ENCODE measurements at regions not wholly inside any gene's neighbourhood (a gene's known extent, or its start where the extent isn't known, plus 50 kb on each side); places are given as distances from the start of the nearest gene placed in this dataset.

- peaks cover 12% of the 10 kb centered on the region for H3K27me3 ChIP-seq (ENCODE audit: control insufficient read depth, low read length)
- peaks cover 7% of the 10 kb centered on the region; the same call in 1 of the 2 replicates for H3K9me3 ChIP-seq (ENCODE audit: control insufficient read depth, insufficient read depth, low read length)
- no peaks in the 10 kb centered on the region for H3K79me2 ChIP-seq (ENCODE audit: control insufficient read depth, low read length)
- H3K4me2 ChIP-seq (ENCODE audit: low read length) = no peak overlapping the region
- H3K36me3 ChIP-seq (ENCODE audit: control insufficient read depth, low read length) = no peaks in the 10 kb centered on the region
- no peak overlapping the region for H3K4me3 ChIP-seq (ENCODE audit: low read length)
- H3F3A ChIP-seq (ENCODE audit: control insufficient read depth, insufficient read depth) = no peaks in the 10 kb centered on the region
- H4K20me1 ChIP-seq (ENCODE audit: control insufficient read depth, insufficient read depth, low read depth, low read length) = no peaks in the 10 kb centered on the region
- TF ChIP-seq CTCF (IDR thresholded peaks at IDR 0.05; ENCODE audit: low read depth, low read length, poor library complexity, severe bottlenecking) (peak; percentile 85), EZH2phosphoT487 (IDR thresholded peaks at IDR 0.05; ENCODE audit: borderline replicate concordance, low read length) (no peak)
- H3K9me2 ChIP-seq (replicated peaks; ENCODE audit: control insufficient read depth, low read length) = no peaks in the 10 kb centered on the region
- H3K4me1 ChIP-seq (ENCODE audit: control insufficient read depth, low read length) = no peaks in the 10 kb centered on the region
- no peak overlapping the region for H3K27ac ChIP-seq (ENCODE audit: low read depth, low read length)
Measured at GRCh38 chr20:56995635-56996075, 270.8 kb downstream of the BMP7 start.

- no peak overlapping the region for H3K4me3 ChIP-seq (ENCODE audit: low read length)
- peaks cover 9% of the 10 kb centered on the region for H3K27me3 ChIP-seq (ENCODE audit: control insufficient read depth, low read length)
- H3K4me2 ChIP-seq (ENCODE audit: low read length) = no peak overlapping the region
- H3K4me1 ChIP-seq (ENCODE audit: control insufficient read depth, low read length) = no peaks in the 10 kb centered on the region
- H3K36me3 ChIP-seq (ENCODE audit: control insufficient read depth, low read length) = no peaks in the 10 kb centered on the region
- no peaks in the 10 kb centered on the region for H3K79me2 ChIP-seq (ENCODE audit: control insufficient read depth, low read length)
- no peaks in the 10 kb centered on the region for H3F3A ChIP-seq (ENCODE audit: control insufficient read depth, insufficient read depth)
- TF ChIP-seq CTCF (IDR thresholded peaks at IDR 0.05; ENCODE audit: low read depth, low read length, poor library complexity, severe bottlenecking) = no peak
- no peak for TF ChIP-seq EZH2phosphoT487 (IDR thresholded peaks at IDR 0.05; ENCODE audit: borderline replicate concordance, low read length)
- no peaks in the 10 kb centered on the region for H3K9me2 ChIP-seq (replicated peaks; ENCODE audit: control insufficient read depth, low read length)
- H4K20me1 ChIP-seq (ENCODE audit: control insufficient read depth, insufficient read depth, low read depth, low read length) = no peaks in the 10 kb centered on the region
- peaks cover 7% of the 10 kb centered on the region; the same call in 1 of the 2 replicates for H3K9me3 ChIP-seq (ENCODE audit: control insufficient read depth, insufficient read depth, low read length)
- H3K27ac ChIP-seq (ENCODE audit: low read depth, low read length) = no peak overlapping the region
Measured at GRCh38 chr20:56996533-56996932, 269.9 kb downstream of the BMP7 start.

- TF ChIP-seq EZH2phosphoT487 (IDR thresholded peaks at IDR 0.05; ENCODE audit: borderline replicate concordance, low read length) (no peak), CTCF (IDR thresholded peaks at IDR 0.05; ENCODE audit: low read depth, low read length, poor library complexity, severe bottlenecking) (no peak)
- Histone ChIP-seq H3K79me2 (ENCODE audit: control insufficient read depth, low read length) (no peaks in the 10 kb centered on the region), H3K9me2 (replicated peaks; ENCODE audit: control insufficient read depth, low read length) (no peaks in the 10 kb centered on the region), H3K27ac (ENCODE audit: low read depth, low read length) (no peak overlapping the region), H3K9me3 (ENCODE audit: control insufficient read depth, insufficient read depth, low read length) (peaks cover 7% of the 10 kb centered on the region; the same call in 1 of the 2 replicates), H3F3A (ENCODE audit: control insufficient read depth, insufficient read depth) (no peaks in the 10 kb centered on the region), H3K27me3 (ENCODE audit: control insufficient read depth, low read length) (peaks cover 6% of the 10 kb centered on the region), H3K4me2 (ENCODE audit: low read length) (no peak overlapping the region), H4K20me1 (ENCODE audit: control insufficient read depth, insufficient read depth, low read depth, low read length) (no peaks in the 10 kb centered on the region), H3K36me3 (ENCODE audit: control insufficient read depth, low read length) (no peaks in the 10 kb centered on the region), H3K4me1 (ENCODE audit: control insufficient read depth, low read length) (no peaks in the 10 kb centered on the region), H3K4me3 (ENCODE audit: low read length) (no peak overlapping the region)
Measured at GRCh38 chr20:56998438-56998837, 268.0 kb downstream of the BMP7 start.
